GM18951 (cell line): ENCODE measurements at regions not wholly inside any gene's neighbourhood (a gene's known extent, or its start where the extent isn't known, plus 50 kb on each side); places are given as distances from the start of the nearest gene placed in this dataset.

Source experiments
- POLR2A ChIP-seq: IDR thresholded peaks from 4 replicates; pipeline ENCODE4 v1.6.1; 2011; ENCODE audit warnings: mild to moderate bottlenecking; ENCODE audit not compliant: insufficient read length, insufficient read depth; ENCODE audit errors: extremely low read depth
- in situ Hi-C: fragments of 300-500 bp; cut with MboI; formaldehyde crosslinking; loops from one replicate; pipeline ENCODE4 v1.12.0; 2022; ENCODE audit warnings: low sequenced_read_pairs, mixed read lengths, inconsistent platforms; ENCODE audit not compliant: unreplicated experiment

GRCh38 chr2:128746356-128746755 lies 427.7 kb upstream of the HS6ST1 start:
- no peak for TF ChIP-seq POLR2A
- in situ Hi-C loops = no loop called here

GRCh38 chr2:128748336-128748735 lies 429.7 kb upstream of the HS6ST1 start:
- TF ChIP-seq POLR2A = no peak
- in situ Hi-C loops = no loop called here

GRCh38 chr2:128748835-128749605 lies 430.4 kb upstream of the HS6ST1 start:
- no peak for TF ChIP-seq POLR2A
- in situ Hi-C loops = no loop called here

- TF ChIP-seq POLR2A = no peak
- in situ Hi-C loops = no loop called here
Observed at GRCh38 chr2:128750328-128751165, 431.9 kb upstream of the HS6ST1 start.

- in situ Hi-C loops = no loop called here
- no peak for TF ChIP-seq POLR2A
Observed at GRCh38 chr2:128751746-128752145, 433.1 kb upstream of the HS6ST1 start.

- in situ Hi-C loops = no loop called here
- no peak for TF ChIP-seq POLR2A
Observed at GRCh38 chr2:128752691-128753263, 434.1 kb upstream of the HS6ST1 start.

- no peak for TF ChIP-seq POLR2A
- in situ Hi-C loops = no loop called here
Observed at GRCh38 chr2:128753321-128753720, 434.7 kb upstream of the HS6ST1 start.

- no peak for TF ChIP-seq POLR2A
- in situ Hi-C loops = no loop called here
Observed at GRCh38 chr2:128753800-128754199, 435.1 kb upstream of the HS6ST1 start.

- in situ Hi-C loops = no loop called here
- TF ChIP-seq POLR2A = no peak
Observed at GRCh38 chr2:128754246-128754724, 435.6 kb upstream of the HS6ST1 start.

- no peak for TF ChIP-seq POLR2A
- in situ Hi-C loops = no loop called here
Observed at GRCh38 chr2:128755695-128756364, 437.2 kb upstream of the HS6ST1 start.

- in situ Hi-C loops = no loop called here
- TF ChIP-seq POLR2A = no peak
Observed at GRCh38 chr2:128756365-128756717, 437.7 kb upstream of the HS6ST1 start.

GRCh38 chr2:128765811-128766210 lies 447.1 kb upstream of the HS6ST1 start:
- TF ChIP-seq POLR2A = no peak
- in situ Hi-C loops = no loop called here

- in situ Hi-C loops = no loop called here
Observed at GRCh38 chr2:128768041-128768440, 449.4 kb upstream of the HS6ST1 start.

More at GRCh38 chr2:128768041-128768440, 449.4 kb upstream of the HS6ST1 start:
- no peak for TF ChIP-seq POLR2A
